ENCODE measurements at regions not wholly inside any gene's neighbourhood (a gene's known extent, or its start where the extent isn't known, plus 50 kb on each side); places are given as distances from the start of the nearest gene placed in this dataset.

- TF ChIP-seq, protein P1, sequence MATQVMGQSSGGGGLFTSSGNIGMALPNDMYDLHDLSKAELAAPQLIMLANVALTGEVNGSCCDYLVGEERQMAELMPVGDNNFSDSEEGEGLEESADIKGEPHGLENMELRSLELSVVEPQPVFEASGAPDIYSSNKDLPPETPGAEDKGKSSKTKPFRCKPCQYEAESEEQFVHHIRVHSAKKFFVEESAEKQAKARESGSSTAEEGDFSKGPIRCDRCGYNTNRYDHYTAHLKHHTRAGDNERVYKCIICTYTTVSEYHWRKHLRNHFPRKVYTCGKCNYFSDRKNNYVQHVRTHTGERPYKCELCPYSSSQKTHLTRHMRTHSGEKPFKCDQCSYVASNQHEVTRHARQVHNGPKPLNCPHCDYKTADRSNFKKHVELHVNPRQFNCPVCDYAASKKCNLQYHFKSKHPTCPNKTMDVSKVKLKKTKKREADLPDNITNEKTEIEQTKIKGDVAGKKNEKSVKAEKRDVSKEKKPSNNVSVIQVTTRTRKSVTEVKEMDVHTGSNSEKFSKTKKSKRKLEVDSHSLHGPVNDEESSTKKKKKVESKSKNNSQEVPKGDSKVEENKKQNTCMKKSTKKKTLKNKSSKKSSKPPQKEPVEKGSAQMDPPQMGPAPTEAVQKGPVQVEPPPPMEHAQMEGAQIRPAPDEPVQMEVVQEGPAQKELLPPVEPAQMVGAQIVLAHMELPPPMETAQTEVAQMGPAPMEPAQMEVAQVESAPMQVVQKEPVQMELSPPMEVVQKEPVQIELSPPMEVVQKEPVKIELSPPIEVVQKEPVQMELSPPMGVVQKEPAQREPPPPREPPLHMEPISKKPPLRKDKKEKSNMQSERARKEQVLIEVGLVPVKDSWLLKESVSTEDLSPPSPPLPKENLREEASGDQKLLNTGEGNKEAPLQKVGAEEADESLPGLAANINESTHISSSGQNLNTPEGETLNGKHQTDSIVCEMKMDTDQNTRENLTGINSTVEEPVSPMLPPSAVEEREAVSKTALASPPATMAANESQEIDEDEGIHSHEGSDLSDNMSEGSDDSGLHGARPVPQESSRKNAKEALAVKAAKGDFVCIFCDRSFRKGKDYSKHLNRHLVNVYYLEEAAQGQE (IDR thresholded peaks at IDR 0.05; ENCODE audit: low read depth) = no peak
- TF ChIP-seq MAX (IDR thresholded peaks at IDR 0.05) = no peak
- no peak for TF ChIP-seq SRF (IDR thresholded peaks at IDR 0.05; ENCODE audit: low read depth)
Observed at GRCh38 chr2:193584522-193584938, 1389.8 kb upstream of the TMEFF2 start (continued).

DNA sequence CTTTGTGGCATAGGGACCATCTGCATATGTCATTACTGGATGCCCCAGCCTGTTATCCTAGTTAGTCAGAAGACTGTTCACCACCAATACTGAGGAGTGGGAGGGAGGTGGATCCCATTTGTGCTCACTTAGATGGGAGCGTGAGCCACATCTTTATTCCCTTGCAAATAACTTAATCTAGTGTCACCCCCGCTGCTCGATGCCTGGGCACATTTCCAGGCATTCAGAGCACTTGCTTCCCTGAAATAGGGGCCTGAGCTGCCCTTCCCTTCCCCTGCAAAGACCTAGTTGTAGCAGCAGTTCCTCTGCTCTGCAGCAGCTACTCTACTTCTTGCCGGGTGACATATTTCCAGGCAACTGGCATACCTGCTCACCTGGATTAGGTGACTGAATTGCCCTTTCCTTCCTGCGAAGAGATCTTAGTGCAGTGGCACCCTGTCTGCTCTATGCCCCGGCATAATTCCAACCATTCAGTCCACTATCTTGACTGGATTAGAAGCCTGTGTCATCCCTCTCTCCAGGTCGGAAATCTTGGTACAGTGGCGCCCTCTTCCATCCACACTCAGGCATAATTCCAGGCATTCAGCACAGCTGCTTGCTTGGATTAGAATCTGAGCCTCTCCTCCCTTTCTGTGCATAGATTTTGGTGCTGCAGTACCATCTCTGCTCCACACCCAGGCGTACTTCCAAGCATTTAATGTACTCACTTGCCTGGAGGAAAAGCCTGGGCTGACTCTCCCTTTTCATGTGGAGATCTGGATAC lies 1389.1 kb upstream of the TMEFF2 start:
- POLR2A ChIA-PET = no interaction called here
- intact Hi-C loops (cut with micrococcal nuclease) = loop anchor here (5.0 kb wide), 2 partner anchors 842 to 1392 kb away; partner anchors contain the start of gene TMEFF2
- TF ChIP-seq ZFX (IDR thresholded peaks at IDR 0.05) (no peak), POLR2AphosphoS5 (IDR thresholded peaks at IDR 0.05; ENCODE audit: low read depth, low read length) (no peak), RAD21 (IDR thresholded peaks at IDR 0.05; ENCODE audit: low read depth) (peak; percentile 64)
- TF ChIP-seq, protein P2, sequence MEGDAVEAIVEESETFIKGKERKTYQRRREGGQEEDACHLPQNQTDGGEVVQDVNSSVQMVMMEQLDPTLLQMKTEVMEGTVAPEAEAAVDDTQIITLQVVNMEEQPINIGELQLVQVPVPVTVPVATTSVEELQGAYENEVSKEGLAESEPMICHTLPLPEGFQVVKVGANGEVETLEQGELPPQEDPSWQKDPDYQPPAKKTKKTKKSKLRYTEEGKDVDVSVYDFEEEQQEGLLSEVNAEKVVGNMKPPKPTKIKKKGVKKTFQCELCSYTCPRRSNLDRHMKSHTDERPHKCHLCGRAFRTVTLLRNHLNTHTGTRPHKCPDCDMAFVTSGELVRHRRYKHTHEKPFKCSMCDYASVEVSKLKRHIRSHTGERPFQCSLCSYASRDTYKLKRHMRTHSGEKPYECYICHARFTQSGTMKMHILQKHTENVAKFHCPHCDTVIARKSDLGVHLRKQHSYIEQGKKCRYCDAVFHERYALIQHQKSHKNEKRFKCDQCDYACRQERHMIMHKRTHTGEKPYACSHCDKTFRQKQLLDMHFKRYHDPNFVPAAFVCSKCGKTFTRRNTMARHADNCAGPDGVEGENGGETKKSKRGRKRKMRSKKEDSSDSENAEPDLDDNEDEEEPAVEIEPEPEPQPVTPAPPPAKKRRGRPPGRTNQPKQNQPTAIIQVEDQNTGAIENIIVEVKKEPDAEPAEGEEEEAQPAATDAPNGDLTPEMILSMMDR (IDR thresholded peaks at IDR 0.05 in 2 of 3, conservative IDR thresholded peaks at IDR 0.05 in 1 of 3; ENCODE audit: borderline replicate concordance in 1 of 3, insufficient read depth in 1 of 3, low read depth in 2 of 3, low read length in 2 of 3) = peak; percentile 31 to 45 (median 39); a peak in 3 of 6 replicates
- no peaks in the 10 kb centered on the region for H3K27me3 ChIP-seq (ENCODE audit: insufficient read depth, low read length)
- no peak overlapping the region for H3K27ac ChIP-seq (ENCODE audit: low read depth, low read length)
- CTCF ChIA-PET = interaction anchor here (1.1 to 2.3 kb wide), 12 partner anchors 9 to 1772 kb away, joined by 3 to 15 read pairs (median 4); no protein-coding TSS in a partner anchor
- BruUV-seq (replicated peaks) = no TSS peak
- no peak overlapping the region for H3K4me3 ChIP-seq (replicated peaks in 1 of 2; ENCODE audit: low read depth in 1 of 2, low read length in 2 of 2)
- ATAC-seq = peak; percentile 87
- no peaks in the 10 kb centered on the region for H3K9me2 ChIP-seq (ENCODE audit: insufficient read depth)
- H3K4me1 ChIP-seq (ENCODE audit: control insufficient read depth in 1 of 2, insufficient read depth in 2 of 2, low read length in 2 of 2) = no peaks in the 10 kb centered on the region
- no peak overlapping the region for H2AFZ ChIP-seq (ENCODE audit: low read depth, low read length, poor library complexity, severe bottlenecking)
- H3K4me2 ChIP-seq (ENCODE audit: low read length) = no peak overlapping the region
- DNase-seq (ENCODE audit: low read depth, low spot score) = peak; percentile 32
- H4K20me1 ChIP-seq (ENCODE audit: insufficient read depth) = no peaks in the 10 kb centered on the region
- no peaks in the 10 kb centered on the region for H3K36me3 ChIP-seq (ENCODE audit: control insufficient read depth in 1 of 2, insufficient read depth in 2 of 2, low read length in 2 of 2)
- RAD21 ChIA-PET (ENCODE audit: low non-redundant PET in 1 of 2, low total read pairs in 2 of 2, uncharacterized antibody in 2 of 2, unreplicated experiment in 2 of 2) = no interaction called here
- H3K79me2 ChIP-seq (ENCODE audit: insufficient read depth, low read length) = no peaks in the 10 kb centered on the region
- no peak overlapping the region for H3K9ac ChIP-seq (ENCODE audit: low read length)
- H3K9me3 ChIP-seq (ENCODE audit: control insufficient read depth in 1 of 2, insufficient read depth in 1 of 2, low read depth in 1 of 2, low read length in 2 of 2) = no peaks in the 10 kb centered on the region

Measured in HCT116 (cell line).